PFSK-1 (cell line): ENCODE measurements at regions not wholly inside any gene's neighbourhood (a gene's known extent, or its start where the extent isn't known, plus 50 kb on each side); places are given as distances from the start of the nearest gene placed in this dataset.

Experiments used
- POLR2AphosphoS5 ChIP-seq: IDR thresholded peaks from 2 replicates; pipeline ENCODE4 v1.6.1; 2012; ENCODE audit warnings: low read depth, mild to moderate bottlenecking, control low read depth, low read length, moderate library complexity
- REST ChIP-seq, 2 experiments: IDR thresholded peaks; 2 replicates each; pipeline versions ENCODE4 v1.6.1 to v1.8.0; 2011 to 2012; ENCODE audit warnings: low read depth in 2 of 2, low read length in 2 of 2, control low read depth in 1 of 2, inconsistent platforms in 1 of 2, mild to moderate bottlenecking in 1 of 2, moderate library complexity in 1 of 2; ENCODE audit not compliant: insufficient read depth in 1 of 2
- SIN3A ChIP-seq: IDR thresholded peaks from 2 replicates; pipeline ENCODE4 v1.6.1; 2012; ENCODE audit warnings: mild to moderate bottlenecking, low read length, moderate library complexity, borderline replicate concordance; ENCODE audit not compliant: insufficient read depth
- TAF1 ChIP-seq: IDR thresholded peaks from 2 replicates; pipeline ENCODE4 v1.6.1; 2012; ENCODE audit warnings: low read length, control low read depth, borderline replicate concordance; ENCODE audit not compliant: insufficient read depth

DNA sequence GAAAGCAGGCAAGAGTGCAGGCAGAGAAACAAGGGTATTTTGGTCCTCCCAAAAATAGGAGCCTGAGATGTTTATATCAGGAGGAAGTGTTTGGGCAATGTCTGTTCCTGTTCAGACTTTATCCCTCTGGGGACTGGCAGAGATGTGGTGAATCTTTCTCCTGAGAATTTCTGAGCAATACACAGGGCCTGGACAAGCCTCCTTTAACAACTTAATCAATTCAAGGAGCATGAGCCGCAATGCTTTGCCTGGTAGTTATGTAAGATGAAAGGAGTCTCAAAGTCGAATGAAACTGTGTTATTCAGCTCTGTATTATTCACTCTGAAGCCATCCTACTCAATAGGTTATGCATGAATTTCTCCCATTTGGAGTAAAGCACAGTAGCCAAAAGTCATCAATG, 365.6 kb downstream of the MAN2A1 start:
- TF ChIP-seq REST (IDR thresholded peaks at IDR 0.05; ENCODE audit: insufficient read depth in 1 of 2, low read depth in 2 of 2, low read length in 2 of 2) = no peak
- TF ChIP-seq POLR2AphosphoS5 = no peak
- TF ChIP-seq SIN3A = no peak
- TF ChIP-seq TAF1 = no peak
